ENCODE measurements at regions not wholly inside any gene's neighbourhood (a gene's known extent, or its start where the extent isn't known, plus 50 kb on each side); places are given as distances from the start of the nearest gene placed in this dataset.

DNA sequence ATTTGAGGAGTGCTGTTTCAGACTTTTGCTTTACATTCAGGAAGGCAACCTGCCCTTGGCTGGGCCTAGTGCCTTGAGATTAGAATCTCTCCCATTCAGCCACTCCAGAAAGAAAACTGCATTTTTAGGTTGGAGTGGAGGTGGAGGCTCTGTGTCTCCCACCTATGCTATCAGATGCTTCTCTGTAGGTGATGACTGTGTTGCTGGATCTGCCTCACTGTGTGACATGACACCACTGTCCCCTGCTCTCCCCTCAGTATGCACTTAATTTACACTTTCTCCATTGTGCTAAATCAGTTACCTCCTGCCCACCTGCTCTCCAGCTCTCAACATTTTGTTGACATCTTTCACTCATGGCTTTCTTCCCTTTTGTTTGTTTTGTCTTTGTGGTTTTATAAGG, 265.8 kb downstream of the TENT4A start:
- no peak for TF ChIP-seq CTCF (IDR thresholded peaks at IDR 0.05)
- no peak for TF ChIP-seq POLR2A (IDR thresholded peaks at IDR 0.05; ENCODE audit: low read length)
- TF ChIP-seq, protein P1, sequence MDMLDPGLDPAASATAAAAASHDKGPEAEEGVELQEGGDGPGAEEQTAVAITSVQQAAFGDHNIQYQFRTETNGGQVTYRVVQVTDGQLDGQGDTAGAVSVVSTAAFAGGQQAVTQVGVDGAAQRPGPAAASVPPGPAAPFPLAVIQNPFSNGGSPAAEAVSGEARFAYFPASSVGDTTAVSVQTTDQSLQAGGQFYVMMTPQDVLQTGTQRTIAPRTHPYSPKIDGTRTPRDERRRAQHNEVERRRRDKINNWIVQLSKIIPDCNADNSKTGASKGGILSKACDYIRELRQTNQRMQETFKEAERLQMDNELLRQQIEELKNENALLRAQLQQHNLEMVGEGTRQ (IDR thresholded peaks at IDR 0.05), result no peak
- TF ChIP-seq SREBF2 (IDR thresholded peaks at IDR 0.05), result no peak

Data from A549 (cell line).